Hepatocyte (in vitro differentiated cells): ENCODE measurements at regions not wholly inside any gene's neighbourhood (a gene's known extent, or its start where the extent isn't known, plus 50 kb on each side); places are given as distances from the start of the nearest gene placed in this dataset.

ENCODE experiments used
- DNase-seq: peaks from one replicate; pipeline ENCODE4 v3.0.0-alpha.2; 2016; ENCODE audit warnings: low spot score
- H2AFZ ChIP-seq: fragments of 200-600 bp; sonication (generic); 2 replicates; pipeline ENCODE4 v1.6.0; 2016; ENCODE audit warnings: antibody characterized with exemption, mild to moderate bottlenecking
- H3K27ac ChIP-seq: fragments of 200-600 bp; sonication (generic); 2 replicates; pipeline ENCODE4 v1.5.1; 2016; ENCODE audit warnings: mild to moderate bottlenecking
- H3K27me3 ChIP-seq: fragments of 200-600 bp; sonication (generic); 2 replicates; pipeline ENCODE4 v1.6.1; 2016
- H3K36me3 ChIP-seq: fragments of 200-600 bp; sonication (generic); replicated peaks from 2 replicates; pipeline ENCODE4 v1.5.1; 2016; ENCODE audit warnings: low read depth; ENCODE audit not compliant: insufficient read depth
- H3K4me1 ChIP-seq: fragments of 200-600 bp; sonication (generic); 2 replicates; pipeline ENCODE4 v1.5.1; 2016; ENCODE audit warnings: mild to moderate bottlenecking, moderate library complexity; ENCODE audit not compliant: insufficient read depth
- H3K4me2 ChIP-seq: fragments of 200-600 bp; sonication (generic); 2 replicates; pipeline ENCODE4 v1.6.0; 2016
- H3K4me3 ChIP-seq: fragments of 200-600 bp; sonication (generic); 2 replicates; pipeline ENCODE4 v1.5.1; 2016; ENCODE audit warnings: mild to moderate bottlenecking
- H3K79me2 ChIP-seq: fragments of 200-600 bp; sonication (generic); 2 replicates; pipeline ENCODE4 v1.6.0; 2017; ENCODE audit warnings: mild to moderate bottlenecking
- H3K9me2 ChIP-seq: fragments of 200-600 bp; sonication (generic); replicated peaks from 2 replicates; pipeline ENCODE4 v1.6.0; 2017; ENCODE audit warnings: mild to moderate bottlenecking; ENCODE audit not compliant: insufficient read depth
- H3K9me3 ChIP-seq: fragments of 200-600 bp; sonication (generic); 2 replicates; pipeline ENCODE4 v1.5.1; 2016; ENCODE audit warnings: low read depth, mild to moderate bottlenecking
- H4K20me1 ChIP-seq: fragments of 200-600 bp; sonication (generic); 2 replicates; pipeline ENCODE4 v1.6.0; 2016; ENCODE audit warnings: mild to moderate bottlenecking; ENCODE audit not compliant: insufficient read depth, poor library complexity, severe bottlenecking
- CTCF ChIP-seq: fragments of 200-600 bp; sonication (generic); IDR thresholded peaks from 2 replicates; pipeline ENCODE4 v1.5.1; 2016; ENCODE audit warnings: antibody characterized with exemption, mild to moderate bottlenecking; ENCODE audit not compliant: poor library complexity
- EZH2 ChIP-seq: fragments of 200-600 bp; sonication (generic); IDR thresholded peaks from 2 replicates; pipeline ENCODE4 v1.6.1; 2016; ENCODE audit warnings: antibody characterized with exemption, mild to moderate bottlenecking, borderline replicate concordance
- EZH2phosphoT487 ChIP-seq: fragments of 200-600 bp; sonication (generic); IDR thresholded peaks from one replicate; pipeline ENCODE4 v1.6.1; 2018; ENCODE audit warnings: antibody characterized with exemption, mild to moderate bottlenecking, low read depth, moderate library complexity; ENCODE audit not compliant: unreplicated experiment, severe bottlenecking
- WGBS: methylation state at CpG from one replicate; pipeline ENCODE4 v1.1.6; 2016; ENCODE audit warnings: low lambda C conversion rate; ENCODE audit errors: missing lambda C conversion rate; 5-methylcytosine and 5-hydroxymethylcytosine counted together

- Histone ChIP-seq H3K9me2 (no peaks in the 10 kb centered on the region), H3K4me1 (no peaks in the 10 kb centered on the region), H3K4me3 (no peak overlapping the region), H3K9me3 (no peaks in the 10 kb centered on the region), H3K27me3 (no peaks in the 10 kb centered on the region), H4K20me1 (no peaks in the 10 kb centered on the region), H3K4me2 (no peak overlapping the region), H2AFZ (no peak overlapping the region), H3K27ac (no peak overlapping the region), H3K79me2 (no peaks in the 10 kb centered on the region), H3K36me3 (no peaks in the 10 kb centered on the region)
- 77% methylated on average over 3 of the region's 3 CpGs for WGBS
- no peak for DNase-seq
- TF ChIP-seq EZH2phosphoT487 (no peak), EZH2 (no peak), CTCF (no peak)
These were observed 306.3 kb upstream of the SGCD start for GRCh38 chr5:156020647-156021046.

- 96% methylated on average over 1 of the region's 1 CpG for WGBS
- TF ChIP-seq CTCF, result no peak
- no peak for TF ChIP-seq EZH2
- no peak for TF ChIP-seq EZH2phosphoT487
- no peaks in the 10 kb centered on the region for H4K20me1 ChIP-seq
These were observed 305.1 kb upstream of the SGCD start for GRCh38 chr5:156021866-156022265.

GRCh38 chr5:156025656-156026055 lies 301.3 kb upstream of the SGCD start:
- Histone ChIP-seq H3K79me2 (no peaks in the 10 kb centered on the region), H3K9me3 (no peaks in the 10 kb centered on the region), H4K20me1 (no peaks in the 10 kb centered on the region), H2AFZ (no peak overlapping the region), H3K9me2 (no peaks in the 10 kb centered on the region), H3K4me1 (no peaks in the 10 kb centered on the region), H3K27ac (no peak overlapping the region), H3K4me3 (no peak overlapping the region), H3K27me3 (no peaks in the 10 kb centered on the region), H3K4me2 (no peak overlapping the region), H3K36me3 (no peaks in the 10 kb centered on the region)
- no peak for TF ChIP-seq EZH2
- TF ChIP-seq CTCF, result no peak
- TF ChIP-seq EZH2phosphoT487, result no peak
- 87% methylated on average over 1 of the region's 1 CpG for WGBS
- no peak for DNase-seq

More at GRCh38 chr5:156021866-156022265, 305.1 kb upstream of the SGCD start:
- H3K4me2 ChIP-seq, result no peak overlapping the region
- no peaks in the 10 kb centered on the region for H3K79me2 ChIP-seq
- no peaks in the 10 kb centered on the region for H3K9me2 ChIP-seq
- H3K27ac ChIP-seq, result no peak overlapping the region
- no peak overlapping the region for H3K4me3 ChIP-seq
- H3K36me3 ChIP-seq, result no peaks in the 10 kb centered on the region
- no peaks in the 10 kb centered on the region for H3K4me1 ChIP-seq
- DNase-seq, result no peak
- H3K9me3 ChIP-seq, result no peaks in the 10 kb centered on the region
- no peaks in the 10 kb centered on the region for H3K27me3 ChIP-seq
- H2AFZ ChIP-seq, result no peak overlapping the region

GRCh38 chr5:156031181-156031580 lies 295.8 kb upstream of the SGCD start:
- no peaks in the 10 kb centered on the region for H3K9me3 ChIP-seq
- no peaks in the 10 kb centered on the region for H3K4me1 ChIP-seq
- H3K4me3 ChIP-seq, result no peak overlapping the region
- H4K20me1 ChIP-seq, result no peaks in the 10 kb centered on the region
- no peak overlapping the region for H3K27ac ChIP-seq
- H3K4me2 ChIP-seq, result no peak overlapping the region
- TF ChIP-seq EZH2phosphoT487 (no peak), CTCF (no peak), EZH2 (no peak)
- no peak for DNase-seq
- no peaks in the 10 kb centered on the region for H3K36me3 ChIP-seq
- H2AFZ ChIP-seq, result no peak overlapping the region
- no peaks in the 10 kb centered on the region for H3K9me2 ChIP-seq
- H3K27me3 ChIP-seq, result no peaks in the 10 kb centered on the region
- no peaks in the 10 kb centered on the region for H3K79me2 ChIP-seq
- 86% methylated on average over 1 of the region's 1 CpG for WGBS
